NOMO-1 treated with DMSO at 0.1 percent for 48 hours (cell line): ENCODE measurements at regions not wholly inside any gene's neighbourhood (a gene's known extent, or its start where the extent isn't known, plus 50 kb on each side); places are given as distances from the start of the nearest gene placed in this dataset.
"Not testable (repeated sequence)": the region's sequence is repeated elsewhere in the genome, so short reads cannot be mapped to it uniquely, and the experiment has no call there.

Source experiments
- DNase-seq: peaks from one replicate; lab custom pipeline; 2025; ENCODE audit not compliant: unreplicated experiment; lab: John Stamatoyannopoulos, UW

DNA sequence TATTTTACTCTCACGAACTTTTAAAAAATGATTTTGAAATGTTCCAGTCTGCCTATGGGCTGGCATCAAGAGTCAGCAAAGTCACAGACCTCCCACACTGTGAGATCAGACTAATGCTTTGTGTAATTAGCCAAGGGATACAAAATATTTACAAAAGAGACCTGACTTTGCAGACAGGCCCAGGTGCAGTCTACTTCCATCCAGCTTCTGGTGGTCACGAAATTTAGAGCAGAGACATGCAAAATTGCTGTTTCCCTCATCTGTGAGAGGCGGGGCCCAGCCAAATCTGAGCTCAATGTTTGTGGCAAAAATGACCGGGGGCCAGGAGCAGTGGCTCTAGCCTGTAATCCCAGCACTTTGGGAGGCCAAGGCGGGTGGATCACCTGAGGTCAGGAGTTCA is 82.5 kb upstream of the PITRM1 start:
- no peak for DNase-seq

DNA sequence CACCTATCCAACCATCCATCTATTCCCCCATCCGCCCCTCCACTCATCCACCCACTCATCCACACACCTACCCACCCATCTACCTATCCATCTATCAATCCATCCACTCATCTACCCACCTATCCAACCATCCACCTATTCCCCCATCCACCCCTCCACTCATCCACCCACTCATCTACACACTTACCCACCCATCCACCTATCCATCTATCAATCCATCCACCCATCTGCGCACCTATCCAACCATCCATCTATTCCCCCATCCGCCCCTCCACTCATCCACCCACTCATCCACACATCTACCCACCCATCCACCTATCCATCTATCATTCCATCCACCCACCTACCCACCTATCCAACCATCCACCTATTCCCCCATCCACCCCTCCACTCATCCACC is 81.4 kb upstream of the PITRM1 start:
- not testable (repeated sequence) for DNase-seq

DNA sequence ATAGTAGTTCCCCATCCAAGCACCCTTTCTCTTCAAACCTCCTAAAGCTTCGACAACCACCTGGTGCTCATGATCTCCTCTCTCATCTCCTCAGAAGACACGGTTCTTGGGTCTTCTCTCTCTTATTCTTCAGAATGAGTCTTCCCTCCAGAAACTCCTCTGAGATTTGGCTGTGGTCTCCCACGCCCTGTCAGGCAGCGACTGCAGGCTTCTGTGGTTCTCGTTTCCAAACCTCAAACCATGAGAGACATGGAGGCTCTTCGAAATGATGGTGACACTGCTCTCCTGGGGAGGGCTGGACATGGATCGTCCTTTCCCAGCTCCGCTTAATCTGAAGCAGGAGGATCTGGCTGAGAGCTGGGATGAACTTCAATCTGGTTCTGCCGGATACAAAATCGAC is 78.6 kb upstream of the PITRM1 start:
- no peak for DNase-seq

DNA sequence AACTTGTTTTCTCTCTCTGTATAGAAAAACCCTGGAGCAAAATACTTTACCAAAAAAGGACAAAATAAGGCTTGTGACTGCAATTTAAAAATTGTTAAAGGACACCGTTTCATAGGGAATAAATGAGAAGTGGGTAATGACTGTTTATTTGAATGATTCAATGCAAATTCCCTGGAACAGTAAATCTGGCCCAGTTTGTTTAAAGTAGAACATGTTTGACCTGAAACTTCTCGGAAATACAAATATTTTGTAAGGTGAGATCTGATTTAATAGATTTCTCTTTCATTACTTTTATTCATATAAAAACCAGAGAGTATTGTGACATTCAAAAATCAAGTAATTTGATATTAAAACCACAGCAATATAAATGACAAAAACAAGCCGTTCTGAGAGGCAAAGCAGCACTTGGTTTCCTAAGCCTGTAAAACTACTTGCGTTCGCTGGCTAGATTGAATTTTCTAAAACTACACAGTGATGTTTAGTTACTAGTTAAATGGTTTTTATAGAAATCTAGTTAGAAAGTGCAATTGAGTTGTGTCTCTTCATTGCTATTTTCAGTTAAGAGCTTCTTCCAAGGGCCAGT is 76.8 kb upstream of the PITRM1 start:
- no peak for DNase-seq

DNA sequence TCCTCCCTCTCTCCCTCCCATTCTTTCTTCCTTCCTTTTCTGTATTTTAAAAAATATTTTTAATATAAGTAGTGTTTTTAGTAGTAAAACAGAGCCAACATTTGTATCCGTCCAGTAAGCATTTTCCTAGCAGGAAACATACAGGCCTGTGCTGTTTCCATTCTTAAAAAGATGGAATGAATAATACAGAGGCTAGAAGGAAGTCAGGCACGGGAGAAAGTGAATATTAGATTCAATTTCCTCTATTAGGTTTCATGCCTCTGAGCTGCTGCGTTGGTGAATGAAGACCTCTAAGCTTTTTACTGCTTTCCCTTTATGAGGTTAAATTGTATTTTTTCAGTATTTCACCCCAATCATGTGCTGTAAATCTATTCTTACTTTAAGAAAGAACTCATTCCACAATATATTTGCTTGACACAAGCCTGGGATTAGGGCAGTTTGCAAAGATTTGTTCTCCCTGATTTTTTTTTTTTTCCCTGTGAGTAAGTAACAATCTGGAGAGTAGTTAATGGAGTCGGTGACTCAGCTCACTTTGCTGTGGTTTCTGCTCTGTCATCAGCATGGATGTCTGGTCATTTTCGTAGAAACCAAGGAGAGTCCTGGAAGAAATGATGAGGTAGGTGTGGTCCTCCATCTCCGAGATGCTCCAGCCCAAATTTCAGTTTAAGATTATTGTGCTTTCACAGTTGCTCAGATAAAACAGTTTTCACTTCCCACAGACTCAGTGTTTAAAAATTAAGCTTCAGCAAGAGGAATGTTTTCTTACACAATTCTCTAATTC is 76.1 kb upstream of the PITRM1 start:
- DNase-seq, result peak; percentile 57

DNA sequence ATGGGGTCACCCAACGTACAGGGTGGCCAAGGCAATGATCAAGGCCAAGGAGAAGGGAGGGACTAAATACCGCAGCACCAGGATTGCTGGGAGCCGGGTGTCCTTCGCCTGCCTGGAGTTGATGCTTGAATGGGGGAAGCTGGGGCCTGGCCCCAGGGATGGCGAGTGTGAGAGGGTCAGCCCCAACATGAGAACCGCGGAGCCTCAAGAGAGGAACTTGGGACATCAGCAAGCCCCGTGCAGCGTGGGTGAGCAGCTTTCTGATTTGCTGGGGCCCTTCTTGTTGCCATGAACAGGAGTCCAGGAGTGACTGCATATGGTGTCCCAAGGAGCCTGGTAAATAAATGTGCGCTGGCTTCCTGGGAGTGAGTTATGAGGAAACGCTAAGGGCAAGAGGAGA is 72.8 kb upstream of the PITRM1 start:
- DNase-seq, result no peak

DNA sequence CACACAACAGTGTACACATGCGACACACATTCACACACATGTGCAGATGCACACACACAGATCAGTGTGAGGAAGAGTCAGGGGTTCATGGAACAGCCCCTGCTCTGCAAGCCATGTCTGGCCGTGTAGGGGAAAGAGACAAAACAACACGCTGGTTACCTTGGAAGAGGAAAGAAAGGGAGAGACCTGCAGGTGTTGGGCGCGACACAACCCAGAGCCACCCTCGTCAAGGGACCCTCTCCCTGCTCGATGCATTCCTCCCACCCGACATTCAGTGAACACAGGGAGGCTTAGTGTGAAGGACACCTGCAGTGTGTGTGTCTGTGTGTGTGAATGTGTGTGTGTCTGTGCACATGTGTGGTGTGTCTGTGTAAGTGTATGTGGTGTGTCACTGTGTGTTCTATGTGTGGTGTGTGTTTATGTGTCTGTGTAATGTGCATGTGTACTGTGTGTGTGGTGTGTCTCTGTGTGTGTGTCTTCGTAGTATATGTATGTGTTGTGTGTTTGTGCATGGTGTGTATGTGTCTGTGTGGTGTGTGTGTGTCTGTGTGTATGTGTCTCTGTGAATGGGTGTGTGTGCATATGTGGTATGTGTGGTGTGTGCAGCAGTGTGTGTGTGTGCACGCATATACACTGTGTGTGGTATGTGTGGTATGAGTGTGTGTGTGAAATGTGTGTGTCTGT is 69.5 kb upstream of the PITRM1 start:
- no peak for DNase-seq

DNA sequence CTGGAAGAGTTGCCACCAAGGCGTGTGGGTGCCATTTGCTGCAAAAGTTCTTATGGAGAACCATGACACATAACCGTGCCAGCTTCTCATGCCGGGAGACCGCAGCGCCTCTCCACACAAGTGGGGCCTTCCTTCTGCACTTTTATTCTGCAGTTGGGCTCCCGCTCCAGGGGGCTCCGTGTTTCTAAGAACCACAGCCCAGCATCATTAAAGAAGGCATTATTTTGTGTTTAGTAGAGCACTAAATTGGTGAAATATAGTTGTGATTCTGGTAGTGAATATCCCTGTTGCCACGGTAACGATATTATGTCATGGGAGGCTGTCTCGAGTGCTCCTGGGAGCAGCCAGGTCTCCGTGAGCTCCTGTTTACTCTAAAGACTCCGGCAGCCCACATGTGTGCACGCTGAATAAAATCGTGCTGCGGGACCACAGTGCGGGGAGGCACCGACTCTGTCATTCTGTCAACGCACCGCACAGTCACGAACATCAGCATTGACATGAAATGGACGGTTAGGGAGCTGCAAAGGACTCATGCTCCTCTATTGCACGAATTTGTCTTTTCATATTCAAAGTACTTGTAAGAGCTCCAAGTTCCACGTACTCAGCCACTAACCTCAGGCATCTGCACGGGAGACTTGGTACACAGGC is 68.8 kb upstream of the PITRM1 start:
- no peak for DNase-seq

DNA sequence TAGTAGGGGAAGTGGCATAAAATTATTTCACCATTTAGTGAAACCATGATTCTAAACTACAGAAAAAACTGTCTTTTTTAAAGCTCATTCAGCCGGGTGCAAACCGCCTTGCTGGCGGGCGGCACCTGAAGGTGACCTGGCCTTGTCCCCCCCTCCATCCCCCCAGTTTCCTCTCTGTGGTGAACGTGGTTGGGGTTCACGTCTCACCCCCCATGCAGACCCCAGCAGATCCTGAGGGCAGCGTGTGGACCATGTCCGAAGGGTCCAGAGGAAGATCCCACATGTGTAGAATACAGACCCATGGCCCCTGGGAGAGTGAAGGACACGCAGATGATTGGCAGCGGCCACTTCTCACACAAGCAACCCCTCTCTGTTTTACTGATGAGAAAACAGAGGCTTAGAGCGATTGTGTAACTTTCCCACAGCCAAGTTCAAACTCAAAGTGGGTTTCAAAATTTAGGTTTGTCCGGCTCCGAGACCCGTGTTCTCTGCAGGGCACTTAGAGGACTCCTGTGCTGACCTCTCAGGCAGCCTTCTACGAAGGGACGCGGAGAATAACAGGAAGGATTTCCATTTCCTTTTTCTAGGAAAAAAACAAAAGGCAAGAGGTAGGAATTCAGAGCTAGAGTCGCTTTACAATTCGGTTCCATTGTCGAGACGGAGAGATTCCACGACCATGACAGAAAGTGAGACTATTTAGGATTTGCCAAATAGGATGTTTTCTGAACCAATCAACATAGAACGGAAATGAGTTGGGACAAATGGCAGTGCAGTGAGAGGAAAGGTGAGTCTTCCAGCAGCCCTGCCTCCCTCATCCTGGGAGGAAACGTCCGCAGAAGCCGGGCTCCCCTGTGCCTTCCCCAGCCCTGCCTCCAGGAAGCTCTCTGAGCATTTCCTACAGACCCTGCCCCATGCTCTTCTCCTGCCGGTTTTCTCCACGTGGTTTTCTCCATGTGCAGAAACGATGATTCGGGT is 67.6 kb upstream of the PITRM1 start:
- DNase-seq, result no peak

DNA sequence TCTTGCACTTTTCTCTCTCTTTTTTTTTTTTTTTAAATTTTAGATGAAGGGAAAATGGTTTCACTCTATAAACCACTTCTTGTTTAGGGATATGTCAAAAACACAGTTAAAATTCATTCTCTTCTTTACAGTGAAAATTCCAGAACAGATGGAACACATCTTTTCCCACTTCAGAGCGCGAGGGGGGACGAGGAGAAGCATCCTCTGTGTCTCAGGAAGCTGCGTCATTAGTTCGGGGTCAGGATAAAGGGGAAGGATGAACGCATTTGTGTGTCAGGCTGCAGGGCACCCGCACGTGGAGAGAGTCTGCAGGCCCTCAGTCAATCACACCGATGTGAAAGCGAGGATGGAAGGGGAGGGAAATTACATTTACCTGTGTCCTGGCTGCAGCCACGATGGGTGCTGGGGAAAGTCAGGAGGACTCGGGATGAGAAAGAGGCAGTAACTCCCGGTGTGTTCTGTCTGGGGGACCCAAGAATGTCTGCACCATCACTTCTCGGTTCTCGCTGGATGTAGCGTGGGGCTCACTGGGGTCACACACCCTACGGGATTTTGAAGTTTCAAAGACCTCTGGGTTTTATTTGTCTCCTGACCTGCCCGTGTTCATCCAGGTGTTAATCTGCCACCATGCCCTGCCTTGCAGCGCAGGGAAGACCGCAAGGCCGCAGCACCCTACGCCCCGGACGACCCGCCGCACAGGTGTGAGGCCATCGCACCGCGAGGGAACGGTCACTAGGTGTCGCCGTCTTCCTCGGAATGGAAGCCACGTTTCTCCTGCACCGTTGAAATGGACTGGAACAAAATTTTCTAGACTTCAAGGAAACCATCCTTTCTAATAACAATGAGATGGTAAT is 66.7 kb upstream of the PITRM1 start:
- DNase-seq, result peak; percentile 67

DNA sequence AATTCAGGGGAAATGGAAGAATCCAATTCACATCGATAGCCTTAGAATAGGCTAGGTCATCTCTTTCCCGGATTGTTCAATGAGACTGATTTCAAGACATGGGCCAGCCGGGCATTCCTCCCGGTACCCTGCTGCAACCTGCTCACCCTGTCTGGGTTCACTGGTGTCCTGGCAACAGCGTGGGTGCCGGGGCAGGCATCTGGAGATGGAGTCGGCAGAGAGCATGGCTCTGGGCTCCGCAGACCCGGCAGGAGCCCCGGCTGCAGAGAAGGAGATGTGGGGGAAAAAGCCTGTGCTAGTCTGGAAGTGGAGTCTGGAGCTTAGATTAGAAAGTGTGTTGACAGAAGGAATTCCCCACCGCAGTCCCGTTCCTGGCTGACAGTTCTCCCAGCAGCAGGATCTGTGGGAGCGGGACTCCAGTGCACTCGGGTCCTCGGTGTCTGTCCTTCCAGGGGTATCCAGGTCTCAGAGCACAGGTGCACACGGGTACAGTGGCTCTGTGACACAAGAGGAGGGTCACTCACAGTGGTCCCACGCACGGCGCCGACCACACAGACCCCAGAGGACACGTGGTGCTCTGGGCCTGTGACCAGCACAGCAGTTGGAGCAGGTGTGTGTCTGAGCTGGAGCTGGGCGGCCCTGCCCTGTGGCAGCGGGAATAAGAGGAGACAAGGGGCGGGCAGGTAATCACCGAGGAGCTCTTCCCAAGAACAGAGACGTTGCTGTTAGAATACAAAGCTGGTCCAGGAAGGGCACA is 65.7 kb upstream of the PITRM1 start:
- DNase-seq, result no peak

DNA sequence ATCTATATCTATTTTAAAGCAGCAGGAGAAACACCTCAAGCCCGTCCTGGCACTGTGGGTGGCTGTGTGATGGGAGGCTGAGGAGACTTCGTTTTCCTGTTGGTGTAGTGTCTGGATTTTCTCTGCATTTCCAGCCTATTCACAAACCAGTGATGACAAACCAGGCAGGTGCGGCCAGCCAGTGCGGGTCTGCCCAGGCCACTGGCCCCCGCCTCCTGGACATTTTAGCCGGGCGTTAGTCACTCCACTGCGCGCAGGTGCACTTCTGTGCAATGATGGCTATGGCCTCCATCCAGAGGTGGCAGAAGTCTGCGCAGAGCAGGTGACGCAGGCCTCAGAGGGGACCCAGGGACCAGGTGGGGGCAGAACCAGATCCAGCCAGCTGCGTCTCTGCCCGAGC is 64.9 kb upstream of the PITRM1 start:
- DNase-seq, result no peak

DNA sequence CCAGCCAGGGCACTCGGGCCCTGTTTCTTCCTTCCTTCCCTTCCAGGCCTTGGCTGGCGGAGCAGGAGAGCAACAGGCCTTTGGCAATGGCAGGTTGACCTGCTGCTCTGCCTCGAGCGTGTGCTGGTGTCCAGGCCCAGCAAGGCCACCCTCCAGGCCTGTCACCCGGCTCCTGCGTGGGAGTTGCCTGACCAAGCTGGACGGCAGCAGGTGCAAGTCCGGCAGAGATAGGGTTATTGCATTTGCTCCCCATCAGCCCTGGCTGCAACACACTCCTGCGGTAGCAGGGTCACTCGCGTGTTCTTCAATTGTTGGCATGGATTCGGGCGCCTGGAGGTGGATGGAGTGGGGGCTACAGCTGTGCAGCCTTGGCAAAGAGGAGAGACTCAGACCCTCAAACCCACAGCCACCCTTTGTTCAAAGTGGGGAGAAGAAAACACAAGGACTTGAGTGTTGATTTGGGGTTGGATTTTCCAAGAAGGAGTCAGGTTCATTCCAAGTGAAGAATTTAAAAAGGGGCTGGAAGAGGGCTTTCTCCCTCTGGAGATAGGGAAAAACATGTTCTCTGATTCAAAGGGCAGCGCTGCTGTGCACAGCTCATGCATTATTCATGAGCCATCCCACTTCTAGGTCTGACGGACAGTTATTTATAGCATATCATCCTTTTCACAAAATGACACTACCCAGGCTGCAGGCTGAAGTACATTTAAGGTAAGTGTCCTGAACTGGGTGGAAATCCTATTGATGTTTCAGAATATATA is 64.2 kb upstream of the PITRM1 start:
- DNase-seq, result no peak

DNA sequence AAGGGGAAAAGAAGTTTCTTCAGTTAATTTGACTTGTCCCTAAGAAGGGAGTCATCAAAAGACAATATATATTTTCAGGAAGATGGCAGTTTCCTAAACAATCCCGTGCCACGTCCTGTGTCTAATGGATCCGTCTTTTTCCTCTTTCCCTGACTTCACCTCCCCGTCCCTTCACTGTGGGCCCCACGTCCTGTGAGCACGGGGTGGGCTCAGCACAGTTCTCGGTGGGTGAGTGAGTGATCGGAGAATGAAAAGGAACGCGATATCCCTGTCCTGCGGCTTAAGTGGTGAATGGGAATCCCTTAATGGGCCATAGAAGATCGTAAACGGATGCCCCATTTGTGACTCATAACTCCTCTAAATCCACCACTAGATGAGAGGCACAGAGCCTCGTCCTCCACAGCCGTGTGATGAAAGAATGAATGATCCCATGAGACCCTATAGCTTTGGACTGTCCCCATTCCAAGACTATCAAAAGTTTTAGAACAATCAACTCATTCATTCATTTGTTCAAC is 63.5 kb upstream of the PITRM1 start:
- no peak for DNase-seq

DNA sequence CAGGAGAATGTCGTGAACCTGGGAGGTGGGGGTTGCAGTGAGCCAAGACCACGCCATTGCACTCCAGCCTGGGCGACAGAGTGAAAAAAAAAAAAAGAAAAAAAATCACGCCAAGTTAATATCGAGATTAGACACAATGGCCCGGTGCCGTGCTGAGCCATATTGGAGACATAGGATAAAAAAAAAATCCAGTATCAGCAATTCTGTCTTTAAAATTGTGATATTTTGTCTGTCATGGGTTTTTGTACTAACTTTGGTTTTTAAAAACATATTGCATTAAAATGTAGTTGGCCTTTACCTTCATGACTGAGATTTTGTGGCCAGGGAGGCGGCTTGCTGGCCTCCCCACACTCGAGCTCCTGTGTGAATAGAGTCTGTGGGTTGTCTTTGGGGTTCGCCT is 62.8 kb upstream of the PITRM1 start:
- no peak for DNase-seq

DNA sequence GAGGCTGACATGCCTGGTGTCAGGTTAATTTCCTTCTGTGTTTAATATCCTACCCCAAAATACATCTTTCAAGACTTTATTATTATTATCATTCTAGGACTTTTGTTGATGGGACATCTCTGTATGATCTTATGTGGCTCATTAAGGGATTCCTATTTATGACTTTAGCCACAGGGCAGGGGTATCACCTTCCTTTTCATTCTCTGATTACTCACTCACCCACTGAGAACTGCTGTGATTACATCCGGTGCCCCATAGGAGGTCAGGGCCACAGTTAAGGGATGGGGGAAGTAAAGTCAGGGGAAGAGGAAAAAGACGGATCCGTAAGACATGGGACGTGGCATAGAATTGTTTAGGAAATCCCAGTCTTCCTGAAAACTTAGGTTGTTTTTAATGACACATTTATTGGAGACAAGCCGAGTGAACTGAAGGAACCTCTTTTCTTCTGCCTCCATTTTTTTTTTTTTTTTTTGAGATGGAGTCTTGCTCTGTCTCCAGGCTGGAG is 61.0 kb upstream of the PITRM1 start:
- no peak for DNase-seq

DNA sequence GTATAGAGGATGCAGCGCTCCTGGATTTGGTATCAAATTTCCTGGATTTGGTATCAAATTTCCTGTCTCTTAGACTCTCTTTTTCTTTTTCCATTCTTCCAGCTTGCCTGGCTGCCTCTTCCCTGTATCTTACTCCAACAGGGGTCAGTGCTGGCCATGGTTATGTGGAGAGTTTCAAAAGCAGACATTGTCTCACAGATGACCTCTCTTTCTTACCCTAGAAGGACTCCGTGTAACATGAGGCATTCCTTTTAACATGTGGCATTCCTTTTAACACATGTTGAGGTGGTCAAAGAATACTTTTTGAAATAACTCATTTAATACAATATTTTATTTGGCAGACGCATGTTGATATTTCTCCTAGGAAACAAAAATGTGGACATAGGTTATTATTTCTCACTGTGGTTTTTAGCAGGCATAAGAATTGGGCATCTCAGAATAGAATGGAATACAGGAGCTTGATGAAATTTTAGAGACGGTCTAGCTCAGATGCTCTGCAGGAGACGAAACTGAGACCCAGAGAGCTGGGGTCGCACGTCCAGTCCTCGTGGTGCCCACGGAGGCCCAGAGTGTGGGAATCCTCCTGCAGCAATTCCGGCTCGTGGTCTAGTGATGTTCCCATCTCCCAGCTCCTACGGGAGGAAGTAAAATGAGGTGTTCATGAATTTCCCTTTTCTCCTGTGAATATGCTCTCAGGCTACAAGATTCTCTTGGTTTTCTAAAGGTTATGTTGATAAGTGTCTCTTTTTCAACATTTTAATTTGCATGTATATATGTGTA is 59.6 kb upstream of the PITRM1 start:
- DNase-seq, result no peak
